ENCODE measurements at regions not wholly inside any gene's neighbourhood (a gene's known extent, or its start where the extent isn't known, plus 50 kb on each side); places are given as distances from the start of the nearest gene placed in this dataset.

DNA sequence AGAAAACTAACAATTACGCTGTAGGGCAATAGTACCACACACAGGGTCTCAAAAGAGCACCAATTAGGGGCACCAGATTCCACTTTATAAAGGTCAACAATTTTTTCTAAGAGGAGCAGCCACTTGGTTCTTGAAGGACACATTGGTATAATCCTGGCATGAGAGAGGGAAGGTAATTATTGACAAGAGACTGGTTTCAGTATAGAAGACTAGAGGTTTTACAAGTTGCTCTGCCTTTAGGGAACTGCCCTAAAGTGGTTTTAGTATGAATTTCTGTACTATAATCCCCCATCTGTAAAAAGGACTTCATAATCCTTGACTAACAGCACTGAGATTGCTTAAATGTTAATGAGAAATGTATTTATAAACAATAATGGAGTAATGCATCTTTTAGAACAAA, 648.5 kb upstream of the PTBP2 start:
- Histone ChIP-seq H3K36me3 (ENCODE audit: insufficient read depth, low read length) (no peaks in the 10 kb centered on the region), H3K27ac (ENCODE audit: low read depth in 1 of 2, low read length in 2 of 2) (no peak overlapping the region), H3K27me3 (ENCODE audit: control insufficient read depth in 1 of 2, insufficient read depth in 2 of 2, low read length in 2 of 2) (no peaks in the 10 kb centered on the region), H3K9me3 (ENCODE audit: control insufficient read depth in 1 of 2, insufficient read depth in 1 of 2, low read length in 2 of 2) (no peaks in the 10 kb centered on the region), H3K4me1 (ENCODE audit: insufficient read depth, low read length) (no peaks in the 10 kb centered on the region), H3K4me3 (ENCODE audit: low read length) (no peak overlapping the region)
- Mint-ChIP-seq H3K27me3 (no peaks in the 10 kb centered on the region), H3K4me3 (no peak overlapping the region), H3K9me3 (peaks cover 6% of the 10 kb centered on the region), H3K27ac (no peak overlapping the region), H3K4me1 (ENCODE audit: low read depth) (no peaks in the 10 kb centered on the region), H3K36me3 (ENCODE audit: low read depth) (no peaks in the 10 kb centered on the region)
- ATAC-seq (ENCODE audit: poor library complexity), result no peak
- TF ChIP-seq, protein P1, sequence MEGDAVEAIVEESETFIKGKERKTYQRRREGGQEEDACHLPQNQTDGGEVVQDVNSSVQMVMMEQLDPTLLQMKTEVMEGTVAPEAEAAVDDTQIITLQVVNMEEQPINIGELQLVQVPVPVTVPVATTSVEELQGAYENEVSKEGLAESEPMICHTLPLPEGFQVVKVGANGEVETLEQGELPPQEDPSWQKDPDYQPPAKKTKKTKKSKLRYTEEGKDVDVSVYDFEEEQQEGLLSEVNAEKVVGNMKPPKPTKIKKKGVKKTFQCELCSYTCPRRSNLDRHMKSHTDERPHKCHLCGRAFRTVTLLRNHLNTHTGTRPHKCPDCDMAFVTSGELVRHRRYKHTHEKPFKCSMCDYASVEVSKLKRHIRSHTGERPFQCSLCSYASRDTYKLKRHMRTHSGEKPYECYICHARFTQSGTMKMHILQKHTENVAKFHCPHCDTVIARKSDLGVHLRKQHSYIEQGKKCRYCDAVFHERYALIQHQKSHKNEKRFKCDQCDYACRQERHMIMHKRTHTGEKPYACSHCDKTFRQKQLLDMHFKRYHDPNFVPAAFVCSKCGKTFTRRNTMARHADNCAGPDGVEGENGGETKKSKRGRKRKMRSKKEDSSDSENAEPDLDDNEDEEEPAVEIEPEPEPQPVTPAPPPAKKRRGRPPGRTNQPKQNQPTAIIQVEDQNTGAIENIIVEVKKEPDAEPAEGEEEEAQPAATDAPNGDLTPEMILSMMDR (IDR thresholded peaks at IDR 0.05), result no peak
- intact Hi-C loops (cut with DNase I, micrococcal nuclease), result no loop called here
- ChIA-PET POLR2A (no interaction called here), CTCF (no interaction called here)
- DNase-seq, result no peak

DNA sequence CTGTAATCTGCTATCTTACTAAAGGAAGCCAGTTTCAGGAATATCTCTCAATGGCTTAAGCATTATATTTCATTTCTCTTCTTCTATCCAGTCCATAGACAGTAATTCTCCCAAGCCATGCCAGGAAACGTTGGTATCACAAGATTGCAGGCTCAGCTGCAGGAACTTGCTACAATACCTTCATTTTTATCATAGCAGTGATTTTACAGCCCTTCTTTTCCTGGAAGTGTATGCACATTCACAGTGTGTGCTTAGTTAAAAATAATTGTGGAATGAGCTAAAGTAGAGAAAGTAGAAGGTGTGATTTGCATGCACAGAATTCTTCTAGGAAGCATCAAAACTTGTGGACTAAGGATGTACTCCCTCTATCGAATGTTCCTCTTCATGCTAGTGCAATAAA, 647.2 kb upstream of the PTBP2 start:
- Mint-ChIP-seq H3K36me3 (ENCODE audit: low read depth) (no peaks in the 10 kb centered on the region), H3K9me3 (peaks cover 6% of the 10 kb centered on the region), H3K27me3 (no peaks in the 10 kb centered on the region), H3K4me3 (no peak overlapping the region), H3K4me1 (ENCODE audit: low read depth) (no peaks in the 10 kb centered on the region), H3K27ac (no peak overlapping the region)
- ChIA-PET POLR2A (no interaction called here), CTCF (no interaction called here)
- TF ChIP-seq, protein P1 (IDR thresholded peaks at IDR 0.05), result no peak
- no peaks in the 10 kb centered on the region for H3K36me3 ChIP-seq (ENCODE audit: insufficient read depth, low read length)
- H3K4me1 ChIP-seq (ENCODE audit: insufficient read depth, low read length), result no peaks in the 10 kb centered on the region
- H3K27me3 ChIP-seq (ENCODE audit: control insufficient read depth in 1 of 2, insufficient read depth in 2 of 2, low read length in 2 of 2), result no peaks in the 10 kb centered on the region
- DNase-seq, result no peak
- intact Hi-C loops (cut with DNase I, micrococcal nuclease), result no loop called here
- H3K9me3 ChIP-seq (ENCODE audit: control insufficient read depth in 1 of 2, insufficient read depth in 1 of 2, low read length in 2 of 2), result no peaks in the 10 kb centered on the region
- no peak for ATAC-seq (ENCODE audit: poor library complexity)
- no peak overlapping the region for H3K27ac ChIP-seq (ENCODE audit: low read depth in 1 of 2, low read length in 2 of 2)
- H3K4me3 ChIP-seq (ENCODE audit: low read length), result no peak overlapping the region

DNA sequence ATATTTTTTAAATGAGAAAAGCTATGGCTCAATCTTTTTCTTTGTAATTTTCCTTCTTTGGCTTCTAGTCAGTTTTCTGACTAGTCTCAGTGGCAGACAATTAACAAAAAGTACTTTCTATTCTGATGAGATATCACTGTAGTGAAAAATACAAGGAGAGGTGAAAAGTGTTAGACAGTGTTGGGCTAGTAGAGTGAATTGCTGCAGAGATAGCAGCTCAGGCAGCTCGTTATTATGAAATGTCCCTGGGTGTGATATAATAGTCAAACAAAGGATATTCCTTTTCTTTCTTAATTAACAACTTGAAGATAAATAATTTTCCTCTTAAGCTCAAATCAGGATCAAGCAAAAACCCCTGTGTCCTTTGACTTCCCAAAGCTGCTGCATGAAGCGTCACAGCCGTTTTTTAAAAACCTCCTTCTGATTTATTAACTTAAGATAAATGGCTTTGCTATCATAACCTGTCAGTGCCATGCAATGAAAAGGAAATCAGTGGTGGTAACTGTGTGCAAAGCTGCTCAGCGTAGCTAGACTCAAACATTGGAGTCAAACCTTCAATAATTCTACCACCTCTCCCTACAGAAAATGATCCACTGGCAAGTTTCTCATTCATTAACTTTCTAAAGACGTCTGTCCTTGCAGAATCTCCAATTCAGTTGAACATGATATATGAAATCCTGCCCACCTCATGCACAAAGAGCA, 646.6 kb upstream of the PTBP2 start:
- H3K4me3 ChIP-seq (ENCODE audit: low read length), result no peak overlapping the region
- ChIA-PET POLR2A (no interaction called here), CTCF (no interaction called here)
- Mint-ChIP-seq H3K4me3 (no peak overlapping the region), H3K27me3 (no peaks in the 10 kb centered on the region), H3K4me1 (ENCODE audit: low read depth) (no peaks in the 10 kb centered on the region), H3K27ac (no peak overlapping the region), H3K9me3 (peaks cover 6% of the 10 kb centered on the region), H3K36me3 (ENCODE audit: low read depth) (no peaks in the 10 kb centered on the region)
- H3K9me3 ChIP-seq (ENCODE audit: control insufficient read depth in 1 of 2, insufficient read depth in 1 of 2, low read length in 2 of 2), result no peaks in the 10 kb centered on the region
- TF ChIP-seq, protein P1 (IDR thresholded peaks at IDR 0.05), result no peak
- no peak overlapping the region for H3K27ac ChIP-seq (ENCODE audit: low read depth in 1 of 2, low read length in 2 of 2)
- H3K36me3 ChIP-seq (ENCODE audit: insufficient read depth, low read length), result no peaks in the 10 kb centered on the region
- no peak for ATAC-seq (ENCODE audit: poor library complexity)
- DNase-seq, result no peak
- intact Hi-C loops (cut with DNase I, micrococcal nuclease), result no loop called here
- H3K27me3 ChIP-seq (ENCODE audit: control insufficient read depth in 1 of 2, insufficient read depth in 2 of 2, low read length in 2 of 2), result no peaks in the 10 kb centered on the region
- no peaks in the 10 kb centered on the region for H3K4me1 ChIP-seq (ENCODE audit: insufficient read depth, low read length)
